AG09319 (cell line): ENCODE measurements at regions not wholly inside any gene's neighbourhood (a gene's known extent, or its start where the extent isn't known, plus 50 kb on each side); places are given as distances from the start of the nearest gene placed in this dataset.

Experiments used
- DNase-seq: peaks from one replicate; pipeline ENCODE4 v3.0.0-alpha.2; 2010; ENCODE audit warnings: low read depth; ENCODE audit errors: extremely low read depth
- TF ChIP-seq, protein P1 (sequence below): IDR thresholded peaks from 2 replicates; pipeline ENCODE4 v1.5.1; 2011; ENCODE audit warnings: low read depth, mild to moderate bottlenecking, inconsistent platforms, low read length, moderate library complexity

DNA sequence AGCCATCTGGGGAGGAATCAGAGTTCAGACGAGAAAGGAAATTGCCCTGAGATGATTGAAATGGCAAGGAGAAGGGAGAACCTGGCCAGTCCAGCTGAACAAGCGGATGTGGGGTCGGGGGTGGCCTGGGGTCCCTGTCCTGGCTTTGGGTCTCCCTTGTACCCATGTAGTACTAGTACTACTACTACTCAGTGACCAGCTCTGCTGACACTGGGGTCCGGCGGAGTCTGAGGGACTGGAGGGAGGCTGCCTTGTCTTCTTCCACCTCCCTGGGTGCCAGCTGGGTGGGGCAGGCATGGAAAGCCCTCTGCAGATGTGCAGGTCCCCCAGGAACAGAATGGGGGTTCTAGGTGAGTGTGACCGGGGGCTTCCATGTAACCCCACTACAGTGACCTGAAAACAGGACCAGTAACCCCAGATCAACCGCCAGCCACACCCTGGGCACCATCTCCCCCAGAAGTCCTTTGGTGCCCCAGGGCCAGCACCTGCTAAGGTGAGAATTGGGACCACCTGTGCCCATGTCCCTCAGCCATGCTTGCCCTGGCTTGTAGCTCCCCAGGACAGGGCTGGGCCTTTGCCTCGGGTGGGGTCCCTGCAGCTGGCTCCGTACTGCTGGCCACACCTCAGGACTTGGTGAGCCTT is 89.1 kb upstream of the COL5A1 start:
- no peak for DNase-seq
- TF ChIP-seq, protein P1, sequence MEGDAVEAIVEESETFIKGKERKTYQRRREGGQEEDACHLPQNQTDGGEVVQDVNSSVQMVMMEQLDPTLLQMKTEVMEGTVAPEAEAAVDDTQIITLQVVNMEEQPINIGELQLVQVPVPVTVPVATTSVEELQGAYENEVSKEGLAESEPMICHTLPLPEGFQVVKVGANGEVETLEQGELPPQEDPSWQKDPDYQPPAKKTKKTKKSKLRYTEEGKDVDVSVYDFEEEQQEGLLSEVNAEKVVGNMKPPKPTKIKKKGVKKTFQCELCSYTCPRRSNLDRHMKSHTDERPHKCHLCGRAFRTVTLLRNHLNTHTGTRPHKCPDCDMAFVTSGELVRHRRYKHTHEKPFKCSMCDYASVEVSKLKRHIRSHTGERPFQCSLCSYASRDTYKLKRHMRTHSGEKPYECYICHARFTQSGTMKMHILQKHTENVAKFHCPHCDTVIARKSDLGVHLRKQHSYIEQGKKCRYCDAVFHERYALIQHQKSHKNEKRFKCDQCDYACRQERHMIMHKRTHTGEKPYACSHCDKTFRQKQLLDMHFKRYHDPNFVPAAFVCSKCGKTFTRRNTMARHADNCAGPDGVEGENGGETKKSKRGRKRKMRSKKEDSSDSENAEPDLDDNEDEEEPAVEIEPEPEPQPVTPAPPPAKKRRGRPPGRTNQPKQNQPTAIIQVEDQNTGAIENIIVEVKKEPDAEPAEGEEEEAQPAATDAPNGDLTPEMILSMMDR = no peak

DNA sequence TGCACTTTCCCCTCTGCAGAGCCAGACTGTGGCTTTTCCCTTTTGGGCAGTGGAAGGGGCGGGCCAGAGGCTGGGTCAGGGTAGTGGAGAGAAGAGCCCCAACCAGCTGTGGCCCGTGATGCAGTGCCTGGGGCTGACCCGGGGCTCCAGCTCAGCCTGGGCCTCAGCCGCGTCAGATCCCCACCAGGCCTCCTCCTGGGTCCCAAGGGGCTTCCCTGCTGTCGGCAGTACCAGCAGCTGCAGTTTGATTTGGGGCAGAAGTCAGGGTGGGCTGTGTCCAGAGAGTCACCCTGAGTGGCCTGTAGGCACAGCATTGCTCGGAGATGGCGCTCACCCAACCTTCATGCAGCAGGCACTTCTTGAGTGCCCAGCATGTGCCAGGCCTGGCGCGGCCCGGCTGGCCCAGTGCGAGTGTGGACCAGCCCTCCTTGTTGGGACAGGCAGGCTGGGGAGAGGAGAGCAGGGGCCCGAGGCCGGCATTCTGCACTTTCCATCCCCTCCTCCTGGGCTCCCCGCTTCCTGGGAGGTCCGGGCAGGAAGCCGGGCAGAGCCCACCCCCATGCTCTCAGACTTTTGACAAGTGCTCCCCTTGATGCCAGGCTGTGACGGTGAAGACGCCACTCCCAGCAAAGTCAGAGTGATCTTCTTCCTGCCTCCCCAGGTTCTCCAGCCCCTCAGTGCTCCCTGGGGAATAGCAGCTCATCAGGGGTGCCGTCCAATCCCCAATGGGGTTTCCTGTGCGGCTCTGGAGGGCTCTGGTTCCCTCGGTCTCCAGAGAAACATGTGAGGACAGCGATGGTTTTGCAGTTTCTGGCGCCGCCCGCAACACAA is 88.3 kb upstream of the COL5A1 start:
- TF ChIP-seq, protein P1 = no peak
- no peak for DNase-seq

DNA sequence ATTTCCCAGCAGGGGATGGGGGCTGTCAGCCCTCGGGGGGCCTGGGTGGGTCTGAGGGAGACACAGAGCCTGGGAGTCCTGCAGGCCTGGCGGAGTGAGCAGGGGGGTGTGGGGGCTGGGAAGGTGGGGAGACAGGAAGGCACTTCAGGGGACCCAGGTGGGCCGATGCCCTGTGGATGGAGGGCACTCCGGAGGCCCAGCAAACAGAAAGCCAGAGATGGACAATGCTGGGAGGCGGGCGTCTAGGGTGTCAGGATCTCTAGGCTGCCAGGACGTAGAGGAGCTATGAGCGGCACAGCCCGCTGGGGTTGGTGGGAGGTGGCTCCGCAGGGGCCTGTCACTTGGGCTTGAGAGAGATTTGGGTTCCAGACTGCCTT is 87.6 kb upstream of the COL5A1 start:
- TF ChIP-seq, protein P1 = no peak
- DNase-seq = no peak

DNA sequence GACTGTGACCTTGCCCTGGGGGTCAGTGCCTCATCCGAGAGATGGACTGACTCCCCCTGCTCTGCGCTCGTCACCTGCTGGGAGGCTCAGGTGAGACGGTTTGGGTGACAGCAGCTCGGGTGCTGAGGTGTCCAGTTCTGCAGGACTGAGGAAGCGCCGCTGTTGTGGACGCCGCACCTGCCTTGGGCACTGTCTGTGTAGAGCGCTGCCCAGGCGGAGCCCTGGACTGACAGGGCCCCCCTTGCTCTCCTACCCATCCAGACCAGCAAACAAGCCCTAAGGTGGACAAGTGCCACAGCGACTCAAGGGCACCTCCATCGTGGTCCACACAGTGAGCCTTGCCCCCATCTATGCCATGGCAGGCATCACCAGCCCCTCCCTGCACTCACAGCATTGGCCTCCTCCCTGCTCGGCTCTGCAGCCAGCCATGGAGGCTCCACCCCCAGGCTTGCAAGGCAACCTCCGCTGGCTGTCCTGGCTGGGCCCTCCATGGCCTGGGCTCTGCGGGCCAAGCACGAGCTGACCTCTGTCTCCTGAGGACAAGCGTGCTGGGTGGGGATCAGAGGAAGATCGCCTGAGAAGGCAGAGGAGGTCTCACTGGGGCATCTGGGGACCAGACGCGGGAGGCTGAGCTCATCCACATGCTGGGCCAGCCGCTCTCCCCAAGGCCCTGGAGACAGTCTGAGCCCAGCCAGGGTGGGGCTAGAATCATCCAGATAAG is 87.1 kb upstream of the COL5A1 start:
- no peak for DNase-seq

DNA sequence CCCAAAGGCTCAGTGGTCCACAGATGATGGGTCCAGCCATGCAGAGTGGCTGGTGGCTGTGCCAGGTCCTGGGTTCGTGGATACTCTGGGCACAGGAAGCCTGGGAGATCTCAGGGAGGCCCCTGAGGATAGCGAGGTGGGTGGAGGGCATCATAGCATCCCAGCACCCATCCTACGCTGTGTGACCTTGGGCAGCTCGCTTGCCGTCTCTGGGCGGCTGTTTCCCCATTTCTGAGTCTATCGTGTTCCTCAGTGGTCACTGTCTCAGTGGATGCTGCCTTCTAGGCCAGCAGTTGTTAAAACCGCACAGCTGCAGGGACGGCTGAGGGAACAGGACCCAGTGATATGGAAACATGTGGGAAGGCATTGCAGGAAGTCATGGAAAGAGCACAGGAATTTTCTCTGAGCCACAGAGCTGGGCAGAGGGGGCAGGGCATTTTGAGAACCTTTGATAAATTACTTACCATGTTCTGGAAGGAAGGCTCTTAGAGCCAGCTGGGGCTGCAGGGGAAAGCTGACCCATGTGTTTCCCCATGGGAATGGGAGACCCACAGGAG is 86.4 kb upstream of the COL5A1 start:
- no peak for DNase-seq

More for the DNA sequence above, 87.1 kb upstream of the COL5A1 start:
- TF ChIP-seq, protein P1 = no peak

DNA sequence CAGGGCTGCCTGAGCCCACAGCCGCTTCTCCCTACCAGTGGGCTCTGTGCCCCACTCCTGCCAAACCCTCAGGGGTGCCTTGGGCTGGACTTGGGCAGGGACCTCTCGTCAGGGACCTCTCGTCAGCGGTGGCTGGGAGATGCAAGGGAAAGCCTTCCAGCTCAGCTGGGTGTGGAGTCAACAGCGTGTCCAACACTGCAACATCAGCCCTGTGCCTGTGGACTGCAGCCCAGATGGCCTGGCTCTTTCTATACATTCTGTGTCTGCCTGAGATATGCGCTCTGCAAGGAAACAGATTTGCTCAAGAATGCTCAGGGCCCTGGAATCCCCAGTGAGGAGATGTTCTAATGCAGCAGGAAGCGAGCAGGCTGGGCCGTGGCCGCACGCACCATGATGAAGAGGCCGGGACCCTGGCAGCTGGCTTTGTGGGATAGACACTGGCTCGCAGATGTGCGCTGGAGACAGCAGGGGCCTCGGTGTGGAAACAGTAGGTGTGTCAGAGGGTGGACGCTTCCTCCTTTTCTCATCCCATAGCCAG is 85.0 kb upstream of the COL5A1 start:
- TF ChIP-seq, protein P1 = no peak

More for the DNA sequence above, 86.4 kb upstream of the COL5A1 start:
- TF ChIP-seq, protein P1 = no peak

More for the DNA sequence above, 85.0 kb upstream of the COL5A1 start:
- DNase-seq = no peak
